CD4-positive, alpha-beta memory T cell (primary cell): ENCODE measurements at regions not wholly inside any gene's neighbourhood (a gene's known extent, or its start where the extent isn't known, plus 50 kb on each side); places are given as distances from the start of the nearest gene placed in this dataset.

Source experiments
- CTCF ChIA-PET: fragments of 350-600 bp; sonication (Branson Sonifier 250); formaldehyde crosslinking; loops from one replicate; lab custom pipeline; 2021; ENCODE audit warnings: inconsistent platforms; ENCODE audit not compliant: partially characterized antibody; lab: Charles Lee
- POLR2A ChIA-PET: fragments of 350-600 bp; sonication (Branson Sonifier 250); formaldehyde crosslinking; loops from one replicate; lab custom pipeline; 2021; ENCODE audit not compliant: partially characterized antibody; lab: Charles Lee
- DNase-seq, 5 donors: peaks; one replicate each; pipeline versions ENCODE4 v3.0.0 to v3.0.0-alpha.2; 2020 to 2022; ENCODE audit warnings: mixed read lengths in 1 of 5
- H3K27ac ChIP-seq: one replicate; pipeline ENCODE4 v1.7.0; 2013; ENCODE audit warnings: low read depth, low read length
- H3K27me3 ChIP-seq: 2 replicates; pipeline ENCODE4 v1.7.0; 2013; ENCODE audit warnings: mild to moderate bottlenecking, low read length, moderate library complexity; ENCODE audit not compliant: insufficient read depth
- H3K36me3 ChIP-seq: 2 replicates; pipeline ENCODE4 v1.7.0; 2013; ENCODE audit warnings: mild to moderate bottlenecking, low read length, moderate library complexity; ENCODE audit not compliant: insufficient read depth
- H3K4me1 ChIP-seq: 2 replicates; pipeline ENCODE4 v1.7.0; 2013; ENCODE audit warnings: mild to moderate bottlenecking, low read length, moderate library complexity; ENCODE audit not compliant: insufficient read depth
- H3K4me3 ChIP-seq, 2 donors: one replicate each; pipeline ENCODE4 v1.7.0; 2013; ENCODE audit warnings: low read length in 2 of 2, mild to moderate bottlenecking in 1 of 2
- H3K9me3 ChIP-seq, 2 donors: one replicate each; pipeline ENCODE4 v1.7.0; 2013; ENCODE audit warnings: low read length in 2 of 2, control low read depth in 1 of 2; ENCODE audit not compliant: control insufficient read depth in 1 of 2
- H3K27ac Mint-ChIP-seq, 7 donors: one replicate each; pipeline ENCODE4 v1.8.0; 2020 to 2021; ENCODE audit warnings: mixed read lengths in 7 of 7, mild to moderate bottlenecking in 6 of 7, inconsistent platforms in 3 of 7, moderate library complexity in 3 of 7
- H3K27me3 Mint-ChIP-seq, 2 donors: one replicate each; pipeline ENCODE4 v1.8.0; 2020 to 2021; ENCODE audit warnings: mixed read lengths in 2 of 2
- H3K36me3 Mint-ChIP-seq, 2 donors: one replicate each; pipeline ENCODE4 v1.8.0; 2020 to 2021; ENCODE audit warnings: mixed read lengths in 2 of 2, inconsistent platforms in 1 of 2, mild to moderate bottlenecking in 1 of 2
- H3K4me1 Mint-ChIP-seq, 4 donors: one replicate each; pipeline ENCODE4 v1.8.0; 2020 to 2021; ENCODE audit warnings: mixed read lengths in 4 of 4, mild to moderate bottlenecking in 1 of 4
- H3K4me3 Mint-ChIP-seq, 8 donors: one replicate each; pipeline ENCODE4 v1.8.0; 2020 to 2021; ENCODE audit warnings: mixed read lengths in 8 of 8, mild to moderate bottlenecking in 7 of 8, moderate library complexity in 6 of 8, inconsistent platforms in 3 of 8
- H3K9me3 Mint-ChIP-seq, 8 donors: one replicate each; pipeline ENCODE4 v1.8.0; 2020 to 2021; ENCODE audit warnings: mixed read lengths in 8 of 8, mild to moderate bottlenecking in 5 of 8, inconsistent platforms in 3 of 8, moderate library complexity in 1 of 8
- intact Hi-C: fragments of 100-400 bp; cut with micrococcal nuclease; formaldehyde crosslinking; loops from one replicate; pipeline ENCODE4 v1.15.1; 2023

DNA sequence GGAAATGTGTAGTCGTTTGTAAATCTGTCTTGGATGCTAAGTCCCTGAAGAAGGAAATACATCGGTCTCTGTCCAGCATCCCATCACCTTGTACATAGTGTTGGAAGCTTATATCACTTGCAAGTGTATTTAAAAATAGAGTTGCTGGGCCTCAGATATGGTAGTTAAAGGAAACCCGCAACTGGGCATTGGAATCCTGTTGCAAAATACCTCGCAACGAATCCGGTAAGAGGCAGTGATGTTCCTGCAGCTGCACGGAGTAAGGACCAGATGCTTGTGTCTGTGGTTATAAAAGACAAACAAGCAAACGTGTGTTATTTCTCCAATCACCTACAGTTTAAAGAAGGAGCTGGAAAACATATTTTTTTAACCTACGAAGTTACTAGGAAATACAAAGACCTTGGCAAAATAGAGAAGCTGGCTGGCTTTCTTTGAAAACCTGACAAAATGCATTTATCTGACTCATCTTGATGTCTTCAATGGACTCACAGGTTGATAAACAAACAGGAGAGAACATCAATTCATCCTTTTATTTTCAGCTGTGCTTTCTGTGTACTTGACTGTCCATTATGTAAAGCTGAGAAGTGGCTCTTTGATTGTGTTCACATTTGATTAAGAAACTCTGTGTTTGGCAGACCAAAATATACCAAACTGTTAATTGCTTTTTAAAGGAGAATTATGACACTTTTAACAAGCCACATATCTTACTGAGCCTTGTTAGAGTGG, 326.4 kb downstream of the SFMBT2 start:
- Mint-ChIP-seq H3K36me3 (no peaks in the 10 kb centered on the region), H3K27me3 (peaks cover 8 to 15% of the 10 kb centered on the region in 2 donors), H3K4me1 (no peaks in the 10 kb centered on the region), H3K4me3 (no peak overlapping the region), H3K9me3 (no peaks in the 10 kb centered on the region), H3K27ac (no peak overlapping the region)
- Histone ChIP-seq H3K27me3 (no peaks in the 10 kb centered on the region), H3K4me3 (no peak overlapping the region), H3K27ac (no peak overlapping the region), H3K4me1 (no peaks in the 10 kb centered on the region), H3K9me3 (no peaks in the 10 kb centered on the region), H3K36me3 (no peaks in the 10 kb centered on the region)
- DNase-seq, result no peak
- ChIA-PET CTCF (interaction anchor here (1.7 kb wide), 1 partner anchor 164 kb away, joined by 4 read pairs; no protein-coding TSS in a partner anchor), POLR2A (no interaction called here)
- intact Hi-C loops, result no loop called here

DNA sequence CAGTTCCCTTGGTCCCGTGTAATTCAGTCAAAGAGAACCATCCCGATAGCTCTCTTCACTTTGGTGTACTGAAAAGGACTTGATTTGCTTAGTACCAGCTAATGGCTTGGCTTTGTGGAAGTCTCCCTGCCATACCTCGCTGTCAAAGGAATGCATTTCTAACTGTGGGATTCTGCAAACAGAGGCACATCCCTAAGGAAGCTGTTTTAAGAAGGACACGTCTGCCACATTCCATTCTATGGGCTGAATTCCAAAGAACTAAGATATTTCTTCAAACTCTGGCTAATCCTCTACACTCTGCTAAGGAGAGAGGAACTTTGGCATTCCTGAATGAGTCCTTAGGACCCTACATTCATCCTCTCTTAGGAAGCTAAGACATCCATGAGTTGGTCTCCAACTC, 327.9 kb downstream of the SFMBT2 start:
- no peak for DNase-seq
- H3K36me3 Mint-ChIP-seq, result no peaks in the 10 kb centered on the region
- no peaks in the 10 kb centered on the region for H3K9me3 Mint-ChIP-seq
- H3K27ac Mint-ChIP-seq, result no peak overlapping the region
- intact Hi-C loops, result no loop called here
- Histone ChIP-seq H3K4me3 (no peak overlapping the region), H3K27ac (no peak overlapping the region), H3K4me1 (no peaks in the 10 kb centered on the region), H3K36me3 (no peaks in the 10 kb centered on the region), H3K27me3 (no peaks in the 10 kb centered on the region), H3K9me3 (no peaks in the 10 kb centered on the region)
- ChIA-PET CTCF (no interaction called here), POLR2A (no interaction called here)
- H3K4me3 Mint-ChIP-seq, result no peak overlapping the region
- no peaks in the 10 kb centered on the region for H3K4me1 Mint-ChIP-seq
- H3K27me3 Mint-ChIP-seq, result peaks cover 8 to 15% of the 10 kb centered on the region in 2 donors

DNA sequence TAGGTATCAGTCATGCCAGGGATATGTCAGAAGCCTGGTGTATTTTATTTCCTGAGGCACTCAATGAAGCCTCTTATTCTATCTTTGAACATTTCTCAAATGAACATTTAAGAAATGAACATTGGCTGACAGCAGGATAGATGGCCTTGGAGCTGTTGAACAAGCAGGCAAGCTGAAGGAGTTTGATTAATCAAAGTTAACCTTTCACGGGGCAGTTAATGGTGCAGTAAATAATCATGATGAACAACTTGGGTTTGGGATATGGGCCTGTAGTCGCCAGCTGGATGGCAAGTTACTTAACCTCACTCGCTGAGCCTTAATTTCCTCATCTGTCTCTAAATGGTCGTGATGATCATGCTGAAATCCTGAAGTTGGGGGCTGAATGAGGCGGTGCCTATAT, 333.0 kb downstream of the SFMBT2 start:
- Mint-ChIP-seq H3K9me3 (no peaks in the 10 kb centered on the region), H3K36me3 (no peaks in the 10 kb centered on the region), H3K27me3 (peaks cover 7% of the 10 kb centered on the region in 2 donors), H3K27ac (no peak overlapping the region), H3K4me3 (no peak overlapping the region), H3K4me1 (no peaks in the 10 kb centered on the region)
- intact Hi-C loops, result no loop called here
- Histone ChIP-seq H3K27ac (no peak overlapping the region), H3K4me1 (no peaks in the 10 kb centered on the region), H3K9me3 (no peaks in the 10 kb centered on the region), H3K4me3 (no peak overlapping the region), H3K36me3 (no peaks in the 10 kb centered on the region), H3K27me3 (no peaks in the 10 kb centered on the region)
- CTCF ChIA-PET, result interaction anchor here (0.7 kb wide), 1 partner anchor 15 kb away, joined by 3 read pairs; no protein-coding TSS in a partner anchor
- no peak for DNase-seq
- POLR2A ChIA-PET, result no interaction called here

DNA sequence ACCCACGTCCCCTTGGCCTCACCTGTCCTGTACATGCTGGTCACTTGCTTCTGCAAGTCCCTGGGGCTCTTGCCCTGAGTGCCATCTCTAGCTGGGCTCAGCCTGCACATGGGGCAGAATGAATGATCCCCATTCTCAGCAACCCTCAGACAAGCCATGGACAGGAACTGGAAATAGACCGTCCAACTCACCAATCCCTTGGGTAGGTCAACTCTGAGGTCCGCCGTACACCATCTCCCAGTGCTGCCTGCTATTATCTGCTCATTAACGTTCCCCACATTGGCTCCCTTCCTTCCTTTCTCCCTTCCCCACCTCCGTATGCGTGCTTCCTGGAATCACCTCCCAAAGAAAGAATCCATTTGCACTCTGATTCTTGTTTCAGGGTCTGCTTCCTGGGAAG, 335.0 kb downstream of the SFMBT2 start:
- Histone ChIP-seq H3K36me3 (no peaks in the 10 kb centered on the region), H3K9me3 (no peaks in the 10 kb centered on the region), H3K27me3 (no peaks in the 10 kb centered on the region), H3K4me1 (no peaks in the 10 kb centered on the region), H3K27ac (no peak overlapping the region), H3K4me3 (no peak overlapping the region)
- ChIA-PET POLR2A (no interaction called here), CTCF (no interaction called here)
- peaks cover 0 to 7% (median 0%) of the 10 kb centered on the region in 8 donors for H3K9me3 Mint-ChIP-seq
- peaks cover 1 to 4% of the 10 kb centered on the region in 2 donors for H3K27me3 Mint-ChIP-seq
- intact Hi-C loops, result no loop called here
- DNase-seq, result no peak
- H3K4me1 Mint-ChIP-seq, result no peaks in the 10 kb centered on the region
- no peaks in the 10 kb centered on the region for H3K36me3 Mint-ChIP-seq
- no peak overlapping the region for H3K27ac Mint-ChIP-seq
- H3K4me3 Mint-ChIP-seq, result no peak overlapping the region

DNA sequence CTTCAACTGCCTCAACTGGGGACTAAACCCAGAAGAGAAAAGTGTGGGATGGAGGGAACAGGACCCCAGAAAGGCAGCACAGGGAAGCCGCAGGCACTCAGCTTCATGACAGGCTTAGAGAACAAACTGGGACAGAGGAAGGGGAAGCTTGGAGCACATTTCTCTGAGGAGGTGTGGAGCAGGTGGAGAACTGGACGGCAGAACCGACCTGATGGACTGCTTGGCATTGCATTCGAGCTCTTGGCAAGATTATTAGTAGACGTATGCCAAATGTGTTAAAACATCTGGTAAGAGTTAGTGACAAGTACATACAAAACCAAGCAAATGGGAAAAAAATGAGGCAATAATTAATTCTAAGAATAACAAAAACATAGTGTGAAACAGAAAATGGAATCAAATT, 335.7 kb downstream of the SFMBT2 start:
- no peaks in the 10 kb centered on the region for H3K9me3 ChIP-seq
- CTCF ChIA-PET, result no interaction called here

DNA sequence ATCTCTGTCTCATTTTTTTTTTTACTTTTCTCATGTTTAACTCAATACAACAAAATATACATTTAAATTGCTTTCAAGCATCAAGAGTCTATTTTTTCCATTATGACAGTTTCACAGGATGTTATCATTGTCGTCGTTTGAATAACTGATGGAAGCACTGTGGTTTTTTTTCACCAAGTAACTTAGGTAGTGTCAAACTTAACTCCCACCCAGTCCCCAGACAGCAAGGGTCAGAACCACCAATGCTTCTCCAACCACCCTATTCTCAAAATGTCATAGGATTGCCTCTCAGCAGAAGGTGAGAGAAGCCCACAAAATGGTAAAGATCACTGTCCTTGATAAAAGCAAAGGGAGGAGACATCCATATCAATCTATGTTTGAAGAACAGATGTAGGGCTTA, 339.4 kb downstream of the SFMBT2 start:
- H3K4me3 Mint-ChIP-seq, result no peak overlapping the region
- peaks cover 0 to 7% (median 0%) of the 10 kb centered on the region in 8 donors for H3K9me3 Mint-ChIP-seq
- no peaks in the 10 kb centered on the region for H3K36me3 Mint-ChIP-seq
- CTCF ChIA-PET, result no interaction called here
- DNase-seq, result no peak
- H3K4me1 Mint-ChIP-seq, result no peaks in the 10 kb centered on the region
- H3K27ac ChIP-seq, result no peak overlapping the region
- no peaks in the 10 kb centered on the region for H3K4me1 ChIP-seq
- intact Hi-C loops, result no loop called here
- no peak overlapping the region for H3K27ac Mint-ChIP-seq
- H3K27me3 Mint-ChIP-seq, result peaks cover 5% of the 10 kb centered on the region in 2 donors
- H3K9me3 ChIP-seq, result no peaks in the 10 kb centered on the region
- H3K27me3 ChIP-seq, result no peaks in the 10 kb centered on the region
- no peaks in the 10 kb centered on the region for H3K36me3 ChIP-seq
- H3K4me3 ChIP-seq, result no peak overlapping the region
- POLR2A ChIA-PET, result interaction anchor here (0.6 kb wide), 1 partner anchor 528 kb away, joined by 3 read pairs; no protein-coding TSS in a partner anchor

More for the DNA sequence above, 335.7 kb downstream of the SFMBT2 start:
- no peaks in the 10 kb centered on the region for H3K4me1 Mint-ChIP-seq
- H3K27ac ChIP-seq, result no peak overlapping the region
- no peaks in the 10 kb centered on the region for H3K36me3 ChIP-seq
- H3K4me3 ChIP-seq, result no peak overlapping the region
- H3K27ac Mint-ChIP-seq, result no peak overlapping the region
- no peaks in the 10 kb centered on the region for H3K36me3 Mint-ChIP-seq
- no peak for DNase-seq
- intact Hi-C loops, result no loop called here
- peaks cover 0 to 7% (median 0%) of the 10 kb centered on the region in 8 donors for H3K9me3 Mint-ChIP-seq
- no peak overlapping the region for H3K4me3 Mint-ChIP-seq
- no peaks in the 10 kb centered on the region for H3K27me3 ChIP-seq
- POLR2A ChIA-PET, result no interaction called here
- H3K27me3 Mint-ChIP-seq, result peaks cover 1 to 4% of the 10 kb centered on the region in 2 donors
- no peaks in the 10 kb centered on the region for H3K4me1 ChIP-seq

DNA sequence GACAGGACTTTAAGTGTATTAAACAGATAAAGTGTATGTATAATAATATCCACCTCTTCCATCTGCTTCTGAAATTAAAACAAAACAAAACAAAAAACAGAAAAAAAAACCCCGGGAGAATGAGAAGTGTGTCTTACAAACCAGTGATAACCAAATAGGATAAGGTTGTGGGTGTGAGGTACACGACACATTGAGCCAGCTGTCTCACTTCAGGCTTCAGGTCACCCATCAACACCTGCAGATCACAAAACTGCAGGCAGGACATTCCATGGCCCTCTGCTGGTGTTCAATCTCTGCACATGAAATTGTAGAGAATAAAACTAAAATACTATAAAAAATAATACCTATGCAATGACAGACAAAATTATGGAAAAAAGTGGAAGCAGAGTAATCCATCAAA, 339.9 kb downstream of the SFMBT2 start:
- Mint-ChIP-seq H3K4me3 (no peak overlapping the region), H3K27me3 (peaks cover 3 to 5% of the 10 kb centered on the region in 2 donors), H3K4me1 (no peaks in the 10 kb centered on the region), H3K9me3 (peaks cover 0 to 7% (median 0%) of the 10 kb centered on the region in 8 donors), H3K36me3 (no peaks in the 10 kb centered on the region), H3K27ac (no peak overlapping the region)
- no peak for DNase-seq
- ChIA-PET POLR2A (no interaction called here), CTCF (interaction anchor here (1.0 kb wide), 1 partner anchor 151 kb away, joined by 3 read pairs; no protein-coding TSS in a partner anchor)
- no peaks in the 10 kb centered on the region for H3K9me3 ChIP-seq
- no peak overlapping the region for H3K27ac ChIP-seq
- no peaks in the 10 kb centered on the region for H3K27me3 ChIP-seq
- no peaks in the 10 kb centered on the region for H3K36me3 ChIP-seq
- no peaks in the 10 kb centered on the region for H3K4me1 ChIP-seq
- intact Hi-C loops, result no loop called here
- no peak overlapping the region for H3K4me3 ChIP-seq
